Brain pericyte (primary cell): ENCODE measurements at regions not wholly inside any gene's neighbourhood (a gene's known extent, or its start where the extent isn't known, plus 50 kb on each side); places are given as distances from the start of the nearest gene placed in this dataset.
A peak's percentile ranks its signal among the peaks of the same experiment; 100 is the strongest.

Experiments used
- DNase-seq: peaks from one replicate; pipeline ENCODE4 v3.0.0-alpha.2; 2012; ENCODE audit warnings: low read depth, low spot score

DNA sequence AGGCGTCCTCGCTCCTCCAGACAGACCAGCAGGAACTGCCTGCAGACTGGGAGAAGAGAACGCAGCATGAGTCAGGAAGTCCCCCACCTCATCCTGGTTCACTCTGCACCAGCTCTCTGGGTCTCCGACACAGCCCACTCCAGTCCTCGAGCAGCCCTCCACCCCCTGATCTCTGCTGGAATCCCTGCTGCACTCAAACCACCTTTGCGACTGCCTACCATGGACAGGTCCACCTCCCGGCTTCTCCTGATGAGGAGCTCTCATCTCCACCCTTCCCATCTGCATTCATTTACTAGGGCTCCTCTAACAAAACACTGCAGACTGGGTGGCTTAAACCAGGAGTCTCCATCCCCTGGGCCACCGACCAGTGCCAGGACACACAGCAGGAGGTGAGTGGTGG lies 202.3 kb upstream of the IGF1R start:
- DNase-seq: no peak

DNA sequence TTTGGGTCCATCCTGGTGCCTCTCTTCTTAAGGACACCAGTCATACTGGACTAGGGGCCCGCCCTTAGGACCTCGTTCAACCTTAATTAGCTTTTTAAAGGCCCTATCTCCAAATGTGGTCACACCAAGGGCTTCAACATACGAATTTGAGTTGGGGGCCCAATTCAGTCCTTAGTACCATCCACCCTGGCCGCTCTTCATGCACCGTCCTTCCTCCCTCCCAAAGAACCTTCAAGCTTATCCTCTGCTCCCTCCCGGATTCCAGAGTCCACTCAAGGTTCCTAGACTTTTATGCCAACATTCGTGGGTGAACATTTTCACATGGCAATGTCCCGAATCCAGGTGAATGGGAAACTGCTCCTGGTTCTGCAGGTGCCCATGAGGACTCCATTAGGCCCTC lies 201.3 kb upstream of the IGF1R start:
- no peak for DNase-seq

- DNase-seq: no peak
These were observed 197.1 kb upstream of the IGF1R start for GRCh38 chr15:98451236-98451635.

- no peak for DNase-seq
These were observed 196.1 kb upstream of the IGF1R start for GRCh38 chr15:98452238-98452637.

DNA sequence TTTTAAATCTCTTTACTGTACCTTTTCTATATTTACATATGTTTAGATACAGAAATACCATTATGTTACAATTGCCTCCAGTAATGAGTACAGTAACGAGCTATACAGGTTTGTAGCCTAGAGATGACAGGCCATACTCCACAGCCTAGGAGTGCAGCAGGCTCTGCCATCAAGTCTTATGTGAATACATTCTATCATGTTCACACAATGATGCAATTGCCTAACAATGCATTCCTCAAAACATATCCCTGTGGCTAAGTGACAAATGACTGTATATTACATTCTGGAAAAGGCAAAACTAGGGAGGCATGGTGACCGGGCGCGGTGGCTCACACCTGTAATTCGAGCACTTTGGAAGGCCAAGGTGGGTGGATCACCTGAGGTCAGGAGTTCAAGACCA lies 192.4 kb upstream of the IGF1R start:
- DNase-seq: no peak

DNA sequence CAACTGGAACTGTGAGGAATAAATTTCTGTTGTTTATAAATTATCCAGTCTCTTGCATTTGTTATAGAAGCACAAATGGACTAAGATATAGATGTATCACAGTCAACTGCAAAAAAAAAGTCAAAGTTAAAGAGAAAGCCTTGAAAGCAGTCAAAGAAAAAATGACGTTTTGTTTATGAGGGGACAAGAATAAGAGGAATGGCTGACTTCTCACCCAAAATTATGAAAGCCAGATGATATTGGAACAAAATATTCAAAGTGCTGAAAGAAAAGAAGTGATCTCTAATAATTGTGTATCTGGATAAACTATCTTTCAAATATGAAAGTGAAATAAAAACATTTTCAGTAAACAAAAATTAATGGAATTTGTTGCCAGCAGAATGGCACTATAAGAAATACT lies 171.8 kb upstream of the IGF1R start:
- DNase-seq: no peak

GRCh38 chr15:98480844-98481243 lies 167.5 kb upstream of the IGF1R start:
- DNase-seq: no peak

DNA sequence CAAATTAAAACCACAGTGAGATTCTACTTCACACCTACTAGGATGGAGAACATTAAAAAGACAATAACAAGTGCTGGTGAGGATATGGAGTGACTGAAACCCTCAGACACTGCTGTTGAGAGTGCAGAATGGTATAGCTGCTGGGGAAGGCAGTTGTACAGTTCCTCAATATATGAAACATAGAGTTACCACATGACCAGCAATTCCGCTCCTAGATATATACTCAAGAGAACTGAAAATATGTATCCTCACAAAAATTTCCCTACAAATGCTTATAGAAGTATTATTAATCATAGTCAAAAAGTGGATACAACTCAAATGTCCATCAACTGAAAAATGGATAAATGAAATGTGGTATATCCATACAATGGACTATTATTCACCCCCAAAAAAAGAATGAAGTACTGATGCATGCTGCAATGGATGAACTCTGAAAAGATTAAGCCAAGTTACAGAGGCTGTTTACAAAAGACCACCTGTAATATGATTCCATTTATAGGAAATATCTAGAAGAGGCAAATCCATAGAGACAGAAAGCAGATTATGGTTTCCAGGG lies 164.7 kb upstream of the IGF1R start:
- DNase-seq: no peak

DNA sequence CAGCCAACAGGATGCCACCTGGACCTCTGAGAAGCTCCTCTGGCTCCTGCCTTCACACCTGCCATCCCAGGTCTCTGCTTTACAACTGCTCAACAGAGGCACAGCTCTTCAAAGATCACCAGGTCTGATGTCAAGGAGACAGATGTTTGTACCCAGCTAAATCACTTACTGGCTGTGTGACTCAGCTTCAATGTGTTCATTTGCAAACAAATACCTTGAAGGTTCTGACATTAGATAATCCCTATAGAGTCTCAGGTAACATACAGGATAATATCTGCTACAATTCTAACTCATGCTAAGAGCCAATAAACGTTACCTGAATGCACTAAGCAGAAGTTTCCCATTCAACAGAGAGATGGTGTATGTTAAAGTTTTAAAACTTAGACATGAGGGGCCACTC lies 163.4 kb upstream of the IGF1R start:
- DNase-seq: no peak

- no peak for DNase-seq
These were observed 162.9 kb upstream of the IGF1R start for GRCh38 chr15:98485451-98485850.

DNA sequence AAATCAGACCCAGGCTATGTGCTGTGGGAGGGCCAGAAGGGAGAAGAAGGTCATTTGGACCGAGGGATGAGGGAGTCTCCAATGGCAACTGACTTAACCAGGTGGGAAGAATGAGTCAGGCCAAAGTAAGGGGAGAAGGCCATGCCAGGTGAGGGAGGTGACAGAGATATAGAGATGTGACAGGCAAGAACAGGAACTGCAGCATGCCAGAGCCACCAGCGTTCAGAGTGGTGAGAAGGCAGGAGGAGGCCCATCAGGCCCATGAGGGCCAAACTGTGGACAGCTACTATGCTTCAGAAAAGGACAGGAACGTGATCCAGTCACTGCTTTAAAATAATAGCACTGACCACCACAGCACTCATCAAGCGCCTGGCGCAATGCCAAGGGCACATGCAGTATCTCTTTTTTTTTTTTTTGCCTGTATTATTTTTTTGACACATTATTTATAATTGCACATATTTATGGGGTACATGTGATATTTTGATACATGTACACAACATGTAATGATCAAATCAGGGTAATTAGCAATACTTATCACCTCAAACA lies 154.3 kb upstream of the IGF1R start:
- no peak for DNase-seq

DNA sequence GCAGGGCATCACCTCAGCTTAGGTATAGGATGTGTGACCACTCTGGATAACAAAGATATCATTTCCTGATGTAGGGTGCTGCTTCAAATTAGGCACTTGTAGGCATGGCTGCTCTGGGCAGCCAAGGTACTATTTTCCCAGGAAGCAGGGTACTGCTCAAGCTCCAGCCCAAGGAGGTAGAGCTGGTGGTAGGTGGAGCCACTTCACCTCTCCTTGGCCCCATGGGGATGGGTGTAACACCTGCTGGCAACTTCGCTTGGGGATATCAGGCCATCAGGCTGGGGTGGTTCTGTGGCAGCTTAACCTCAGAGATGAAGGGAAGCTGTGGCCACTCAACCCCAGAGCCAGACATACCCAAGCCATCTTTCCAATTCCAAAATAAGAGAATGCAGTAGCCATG lies 147.1 kb upstream of the IGF1R start:
- no peak for DNase-seq

GRCh38 chr15:98501632-98502031 lies 146.7 kb upstream of the IGF1R start:
- no peak for DNase-seq

DNA sequence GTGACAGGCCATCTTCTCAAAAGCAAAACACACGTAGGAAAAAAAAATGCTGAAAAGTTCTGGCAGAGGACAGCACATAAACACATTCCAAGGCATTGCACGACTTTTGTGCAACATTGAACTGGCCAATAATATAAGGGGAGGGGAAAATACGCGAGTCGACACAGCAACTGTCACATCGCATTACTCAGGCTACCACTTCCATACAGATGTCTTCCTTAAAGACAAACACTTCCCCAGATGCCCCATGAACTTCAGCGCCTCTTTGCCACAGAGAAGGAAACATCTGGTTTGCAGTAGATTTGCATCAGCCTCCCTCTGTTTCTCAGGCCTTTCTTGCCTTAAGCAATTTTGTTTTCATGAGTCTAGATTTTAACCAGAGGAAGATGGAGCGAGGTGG lies 144.4 kb upstream of the IGF1R start:
- DNase-seq: no peak

DNA sequence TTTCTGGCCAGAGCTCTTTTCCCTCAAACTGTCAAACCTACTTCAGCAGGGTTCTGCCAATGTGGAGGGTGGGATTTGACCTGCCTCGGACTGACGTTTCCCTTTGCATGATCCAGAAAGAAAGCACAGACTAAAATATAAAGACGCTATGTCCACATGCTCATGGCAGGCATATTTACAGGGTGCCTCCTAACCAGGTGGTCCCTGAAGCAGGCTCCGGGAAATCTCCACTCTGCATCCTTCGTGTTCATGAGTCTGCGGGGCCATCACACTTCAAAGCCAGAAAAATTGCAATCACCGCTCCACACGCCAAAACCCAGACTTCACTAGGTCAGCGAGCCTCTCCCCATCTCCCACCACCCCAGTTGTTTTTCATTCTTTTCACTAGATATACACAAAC lies 143.3 kb upstream of the IGF1R start:
- DNase-seq: no peak

DNA sequence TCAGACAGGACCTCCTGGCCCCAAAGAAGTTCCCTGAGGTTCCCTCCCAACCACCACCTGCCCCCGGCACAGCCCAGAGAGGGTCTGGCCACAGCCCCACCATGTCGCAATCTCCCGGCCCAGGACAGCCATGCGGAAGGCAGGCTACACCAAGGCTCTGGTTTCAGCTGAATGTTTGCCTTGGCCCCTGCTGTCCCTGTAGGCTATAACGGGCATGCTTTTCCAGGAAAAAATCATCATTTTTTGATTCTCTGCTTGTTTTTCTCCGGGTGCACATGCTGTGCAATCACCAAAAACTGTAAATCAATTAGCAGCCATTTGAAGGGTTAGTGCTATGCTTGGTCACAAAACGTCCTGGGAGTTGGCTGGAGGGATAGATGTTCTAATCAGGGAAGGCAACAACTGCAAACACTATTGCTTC lies 142.7 kb upstream of the IGF1R start:
- DNase-seq: no peak

DNA sequence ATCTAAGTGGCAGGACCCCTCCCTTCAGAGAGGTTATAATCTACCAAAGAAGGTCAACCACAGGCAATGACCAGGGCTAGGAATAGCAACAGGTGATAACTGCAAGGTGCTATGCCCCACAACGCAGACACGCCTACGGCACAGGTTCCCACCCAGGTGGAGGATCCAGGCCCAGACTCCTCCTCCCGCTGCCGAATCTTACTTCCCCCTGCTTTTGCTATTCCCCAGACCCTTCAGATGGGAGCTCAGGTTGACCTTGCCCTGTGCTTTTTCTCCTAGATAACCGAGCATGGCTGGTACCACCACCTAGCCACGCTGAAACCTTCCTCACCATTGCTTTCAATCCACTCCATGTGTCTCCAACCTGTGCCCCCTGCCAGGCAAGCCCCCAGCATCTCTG lies 142.2 kb upstream of the IGF1R start:
- DNase-seq: no peak

- no peak for DNase-seq
These were observed 141.6 kb upstream of the IGF1R start for GRCh38 chr15:98506711-98507110.

GRCh38 chr15:98513428-98513986 lies 134.8 kb upstream of the IGF1R start:
- no peak for DNase-seq

- DNase-seq: no peak
These were observed 134.2 kb upstream of the IGF1R start for GRCh38 chr15:98514034-98514622.

DNA sequence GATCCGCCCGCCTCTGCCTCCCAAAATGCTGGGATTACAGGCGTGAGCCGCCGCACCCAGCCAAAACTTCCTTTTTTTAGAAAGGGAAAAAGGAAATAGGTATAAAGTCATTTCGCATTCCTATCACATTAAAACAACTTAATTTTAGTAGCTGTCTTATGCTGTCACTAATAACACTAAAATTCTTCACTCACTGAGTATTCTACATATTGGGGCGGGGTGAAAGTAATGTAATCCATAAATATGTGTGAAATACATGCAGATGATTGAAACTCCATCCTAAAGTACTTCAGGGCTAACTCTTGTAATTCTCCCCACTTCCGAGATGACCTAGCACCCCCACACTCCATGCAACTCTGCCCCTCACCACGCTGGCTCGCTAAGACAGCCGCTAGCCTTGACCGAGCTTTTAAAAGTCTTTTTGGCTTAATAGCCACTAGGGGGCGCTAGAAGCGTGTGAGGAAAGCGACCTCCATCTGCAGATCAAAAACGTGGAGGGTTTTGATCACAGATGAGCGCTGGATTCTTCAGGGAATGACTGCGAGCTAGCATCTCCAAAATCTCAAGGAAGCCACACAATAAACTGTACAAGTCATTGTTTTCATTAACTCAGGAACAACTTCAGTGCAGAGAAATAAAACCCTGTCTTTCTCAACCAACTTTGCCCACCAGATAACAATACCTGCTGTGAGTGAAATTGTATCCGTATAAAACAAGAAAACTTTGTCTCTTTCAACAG lies 129.3 kb upstream of the IGF1R start:
- DNase-seq: peak; percentile 41

DNA sequence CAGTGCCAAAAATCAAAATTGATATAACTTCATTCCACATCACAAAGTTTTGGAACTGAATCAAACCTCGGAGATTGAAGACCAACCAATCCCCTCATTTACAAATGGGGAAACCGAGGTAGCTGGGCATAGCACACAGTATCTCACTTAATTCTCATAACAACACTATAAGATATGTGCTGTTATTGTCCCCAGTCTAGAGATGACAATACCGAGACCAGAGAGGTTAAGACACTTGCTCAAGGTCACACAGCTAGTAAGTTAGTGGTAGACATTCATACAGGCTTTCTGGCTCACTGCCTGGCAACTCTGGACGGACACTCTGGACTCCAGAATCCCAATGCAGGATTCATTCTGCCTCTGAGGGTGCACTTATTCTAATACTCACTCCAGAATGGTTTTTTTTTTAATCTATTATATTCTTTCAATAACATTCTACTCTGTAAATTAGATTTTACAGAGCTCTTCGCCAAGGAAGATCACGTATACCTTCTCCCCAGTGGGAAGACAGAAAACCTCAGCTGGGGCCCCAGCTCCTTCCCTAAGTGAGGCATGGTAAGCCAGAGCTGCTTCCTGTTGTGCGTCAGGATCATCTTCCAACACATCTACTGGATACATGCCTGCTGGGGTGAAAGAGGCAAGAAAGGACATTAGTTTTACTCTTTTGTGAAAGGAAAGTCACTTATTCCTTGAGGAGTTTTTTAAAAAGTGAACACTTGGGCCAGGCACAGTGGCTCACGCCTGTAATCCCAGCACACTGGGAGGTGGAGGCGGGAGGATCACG lies 128.4 kb upstream of the IGF1R start:
- no peak for DNase-seq
